ENCODE measurements at regions not wholly inside any gene's neighbourhood (a gene's known extent, or its start where the extent isn't known, plus 50 kb on each side); places are given as distances from the start of the nearest gene placed in this dataset.

GRCh38 chr5:106525438-106525837 lies 1145.3 kb downstream of the EFNA5 start:
- TF ChIP-seq, protein P1, sequence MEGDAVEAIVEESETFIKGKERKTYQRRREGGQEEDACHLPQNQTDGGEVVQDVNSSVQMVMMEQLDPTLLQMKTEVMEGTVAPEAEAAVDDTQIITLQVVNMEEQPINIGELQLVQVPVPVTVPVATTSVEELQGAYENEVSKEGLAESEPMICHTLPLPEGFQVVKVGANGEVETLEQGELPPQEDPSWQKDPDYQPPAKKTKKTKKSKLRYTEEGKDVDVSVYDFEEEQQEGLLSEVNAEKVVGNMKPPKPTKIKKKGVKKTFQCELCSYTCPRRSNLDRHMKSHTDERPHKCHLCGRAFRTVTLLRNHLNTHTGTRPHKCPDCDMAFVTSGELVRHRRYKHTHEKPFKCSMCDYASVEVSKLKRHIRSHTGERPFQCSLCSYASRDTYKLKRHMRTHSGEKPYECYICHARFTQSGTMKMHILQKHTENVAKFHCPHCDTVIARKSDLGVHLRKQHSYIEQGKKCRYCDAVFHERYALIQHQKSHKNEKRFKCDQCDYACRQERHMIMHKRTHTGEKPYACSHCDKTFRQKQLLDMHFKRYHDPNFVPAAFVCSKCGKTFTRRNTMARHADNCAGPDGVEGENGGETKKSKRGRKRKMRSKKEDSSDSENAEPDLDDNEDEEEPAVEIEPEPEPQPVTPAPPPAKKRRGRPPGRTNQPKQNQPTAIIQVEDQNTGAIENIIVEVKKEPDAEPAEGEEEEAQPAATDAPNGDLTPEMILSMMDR (conservative IDR thresholded peaks at IDR 0.05; ENCODE audit: low read depth, low read length): no peak
- DNase-seq (ENCODE audit: low read depth): no peak
- no peak overlapping the region for H3K4me3 ChIP-seq (ENCODE audit: low read depth, low read length)

- no peak for DNase-seq (ENCODE audit: low read depth)
- no peak overlapping the region for H3K4me3 ChIP-seq (ENCODE audit: low read depth, low read length)
- TF ChIP-seq, protein P1 (conservative IDR thresholded peaks at IDR 0.05; ENCODE audit: low read depth, low read length): no peak
Measured at GRCh38 chr5:106523852-106524251, 1146.9 kb downstream of the EFNA5 start.

DNA sequence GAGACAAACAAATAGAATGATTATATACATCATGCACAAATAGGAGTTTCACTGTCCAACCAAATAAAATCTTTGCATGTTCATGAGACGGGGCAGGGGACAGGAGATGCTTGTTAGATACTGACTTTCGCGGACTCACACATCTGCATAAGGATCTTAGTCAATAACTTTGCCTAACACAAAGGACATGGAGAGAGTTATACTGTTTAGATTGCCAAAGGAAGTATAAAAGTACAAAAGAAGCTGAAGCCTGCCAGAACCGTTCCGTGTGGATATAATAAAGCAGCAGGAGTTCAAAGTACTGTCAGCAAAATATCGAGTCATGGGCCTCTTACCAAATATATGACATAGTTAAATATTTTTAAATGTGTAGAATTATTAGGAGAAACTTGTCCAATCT lies 1148.4 kb downstream of the EFNA5 start:
- H3K4me3 ChIP-seq (ENCODE audit: low read depth, low read length): no peak overlapping the region
- TF ChIP-seq, protein P1 (conservative IDR thresholded peaks at IDR 0.05; ENCODE audit: low read depth, low read length): no peak
- peak; percentile 57 for DNase-seq (ENCODE audit: low read depth)

DNA sequence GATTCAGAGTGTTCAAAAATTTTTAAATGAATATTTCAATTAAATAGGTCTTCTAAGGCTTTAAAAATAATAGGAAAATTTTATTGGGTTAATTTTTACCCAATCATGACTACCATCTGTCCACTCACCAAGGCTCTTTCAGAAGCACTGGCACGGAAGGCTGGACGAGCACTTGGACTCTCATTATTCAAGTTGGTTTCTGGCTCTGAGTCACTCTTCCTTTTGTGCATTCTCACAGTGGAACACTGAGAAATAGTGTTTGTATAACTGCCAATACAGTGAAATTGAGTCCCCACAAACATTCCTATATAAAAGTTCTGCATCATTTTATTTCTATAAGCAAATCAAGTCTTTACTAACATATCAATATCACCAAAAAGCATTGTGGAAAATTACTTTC lies 1149.0 kb downstream of the EFNA5 start:
- H3K4me3 ChIP-seq (ENCODE audit: low read depth, low read length): no peak overlapping the region
- TF ChIP-seq, protein P1 (conservative IDR thresholded peaks at IDR 0.05; ENCODE audit: low read depth, low read length): no peak
- DNase-seq (ENCODE audit: low read depth): peak; percentile 81

DNA sequence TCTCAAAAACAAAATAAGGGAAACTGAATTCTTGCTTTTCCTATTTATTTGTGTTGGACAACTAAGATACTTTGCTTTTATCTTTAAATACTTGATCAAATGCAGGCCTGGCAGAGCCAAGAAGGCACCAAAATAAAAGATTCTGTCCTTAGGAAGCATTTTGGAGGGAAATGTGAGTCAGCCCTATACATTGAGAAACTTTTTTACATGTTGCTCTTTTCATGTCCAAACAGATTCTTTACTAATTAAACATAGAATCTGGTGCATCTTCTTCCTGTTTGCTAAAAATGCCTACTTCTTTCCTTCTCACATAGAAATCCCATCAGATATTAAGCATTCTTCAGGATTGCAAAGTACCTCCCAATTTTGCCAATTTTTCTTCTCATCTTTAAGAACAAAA lies 1160.4 kb downstream of the EFNA5 start:
- TF ChIP-seq, protein P1 (conservative IDR thresholded peaks at IDR 0.05; ENCODE audit: low read depth, low read length): no peak
- no peak for DNase-seq (ENCODE audit: low read depth)
- H3K4me3 ChIP-seq (ENCODE audit: low read depth, low read length): no peak overlapping the region

DNA sequence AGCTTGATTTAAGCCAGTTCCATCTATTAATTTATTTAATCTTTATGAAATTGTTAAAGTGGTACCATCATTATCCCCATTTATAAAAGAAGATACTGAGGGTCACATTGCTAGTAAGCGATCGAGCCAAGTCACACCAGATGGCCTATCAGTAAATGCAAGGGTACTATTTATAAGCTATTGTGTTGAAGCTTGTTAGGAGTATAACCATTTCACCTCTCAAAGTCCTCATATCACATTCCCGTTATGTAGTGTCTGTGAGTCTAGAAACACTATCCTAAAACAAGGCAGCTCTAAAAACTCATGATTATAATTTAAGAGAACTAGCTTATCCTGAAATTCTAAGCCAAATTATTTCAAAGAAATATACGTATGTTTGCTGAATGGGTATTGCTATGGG lies 1161.8 kb downstream of the EFNA5 start:
- TF ChIP-seq, protein P1 (conservative IDR thresholded peaks at IDR 0.05; ENCODE audit: low read depth, low read length): no peak
- no peak overlapping the region for H3K4me3 ChIP-seq (ENCODE audit: low read depth, low read length)
- no peak for DNase-seq (ENCODE audit: low read depth)

DNA sequence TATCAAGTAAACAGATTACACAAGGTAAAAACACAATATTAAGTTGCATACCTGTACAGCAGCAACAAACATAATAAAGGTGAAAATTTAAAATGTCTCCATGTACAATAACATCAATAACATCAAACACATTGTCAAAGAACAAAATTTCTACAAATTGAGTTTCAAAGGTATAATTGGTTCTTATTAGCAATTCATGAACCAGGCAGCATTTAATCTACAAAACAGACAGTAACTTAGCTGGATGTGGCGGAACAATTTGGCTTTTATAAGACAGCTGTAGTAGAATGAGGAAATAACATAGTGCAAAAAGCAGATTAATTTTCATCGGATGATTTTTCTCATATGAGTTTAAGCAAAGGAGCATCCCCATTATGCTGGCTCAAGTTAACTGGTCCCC lies 1176.8 kb downstream of the EFNA5 start:
- no peak overlapping the region for H3K4me3 ChIP-seq (ENCODE audit: low read depth, low read length)
- DNase-seq (ENCODE audit: low read depth): no peak
- TF ChIP-seq, protein P1 (conservative IDR thresholded peaks at IDR 0.05; ENCODE audit: low read depth, low read length): no peak

Data from choroid plexus epithelial cell (primary cell).